ENCODE measurements at regions not wholly inside any gene's neighbourhood (a gene's known extent, or its start where the extent isn't known, plus 50 kb on each side); places are given as distances from the start of the nearest gene placed in this dataset.
A peak's percentile ranks its signal among the peaks of the same experiment; 100 is the strongest.
"Not testable (repeated sequence)": the region's sequence is repeated elsewhere in the genome, so short reads cannot be mapped to it uniquely, and the experiment has no call there.

GRCh38 chr6:74177506-74177905 is 481.5 kb downstream of the CD109 start:
- TF ChIP-seq POLR2A (IDR thresholded peaks at IDR 0.05), result no peak
- no peak for TF ChIP-seq POLR2AphosphoS5 (IDR thresholded peaks at IDR 0.05)
- WGBS, 2 donors, result 71 to 86% methylated on average over 4 of the region's 4 CpGs
- Histone ChIP-seq H3K36me3 (no peaks in the 10 kb centered on the region), H3K27me3 (no peaks in the 10 kb centered on the region), H3K4me3 (no peak overlapping the region), H3K27ac (no peak overlapping the region), H3K9me3 (no peaks in the 10 kb centered on the region), H3K4me1 (no peaks in the 10 kb centered on the region)
- ATAC-seq (ENCODE audit: low FRiP score in 2 of 2), result no peak
- no peak for DNase-seq

- H3K4me1 ChIP-seq; ATAC-seq (ENCODE audit: low FRiP score in 2 of 2): not testable (repeated sequence)
- WGBS, 2 donors, result 93 to 97% methylated on average over 2 of the region's 2 CpGs
Measured at GRCh38 chr6:74170550-74170949, 474.5 kb downstream of the CD109 start.

GRCh38 chr6:74170118-74170517 is 474.1 kb downstream of the CD109 start:
- WGBS, 2 donors, result 56 to 57% methylated on average over 2 of the region's 2 CpGs
- ATAC-seq (ENCODE audit: low FRiP score in 2 of 2), result peak in 1 of 2 donors; percentile 36
- Histone ChIP-seq H3K4me1 (no peaks in the 10 kb centered on the region), H3K27me3 (no peaks in the 10 kb centered on the region), H3K27ac (no peak overlapping the region), H3K36me3 (no peaks in the 10 kb centered on the region), H3K4me3 (no peak overlapping the region), H3K9me3 (no peaks in the 10 kb centered on the region)
- TF ChIP-seq POLR2A (IDR thresholded peaks at IDR 0.05), result no peak
- TF ChIP-seq POLR2AphosphoS5 (IDR thresholded peaks at IDR 0.05), result no peak
- no peak for TF ChIP-seq EP300 (IDR thresholded peaks at IDR 0.05)
- no peak for TF ChIP-seq CTCF (IDR thresholded peaks at IDR 0.05)
- DNase-seq, result no peak

More at GRCh38 chr6:74170550-74170949, 474.5 kb downstream of the CD109 start:
- DNase-seq, H3K27me3 ChIP-seq, H3K27ac ChIP-seq, H3K4me3 ChIP-seq, H3K36me3 ChIP-seq, H3K9me3 ChIP-seq: not testable (repeated sequence)

GRCh38 chr6:74167976-74168375 is 472.0 kb downstream of the CD109 start:
- Histone ChIP-seq H3K36me3 (no peaks in the 10 kb centered on the region), H3K27me3 (no peaks in the 10 kb centered on the region), H3K9me3 (no peaks in the 10 kb centered on the region), H3K27ac (no peak overlapping the region), H3K4me1 (no peaks in the 10 kb centered on the region), H3K4me3 (no peak overlapping the region)
- TF ChIP-seq POLR2AphosphoS5 (IDR thresholded peaks at IDR 0.05) (no peak), CTCF (IDR thresholded peaks at IDR 0.05) (no peak), POLR2A (IDR thresholded peaks at IDR 0.05) (no peak), EP300 (IDR thresholded peaks at IDR 0.05) (no peak)
- 56 to 80% methylated on average over 1 of the region's 1 CpG for WGBS, 2 donors
- no peak for ATAC-seq (ENCODE audit: low FRiP score in 2 of 2)
- DNase-seq, result no peak

GRCh38 chr6:74167511-74167910 is 471.5 kb downstream of the CD109 start:
- DNase-seq (no peak), ATAC-seq (ENCODE audit: low FRiP score in 2 of 2) (no peak)
- H3K27ac ChIP-seq, result no peak overlapping the region
- H3K27me3 ChIP-seq, result no peaks in the 10 kb centered on the region
- 52 to 56% methylated on average over 1 of the region's 1 CpG for WGBS, 2 donors
- no peaks in the 10 kb centered on the region for H3K9me3 ChIP-seq
- no peak overlapping the region for H3K4me3 ChIP-seq
- H3K4me1 ChIP-seq, result no peaks in the 10 kb centered on the region
- TF ChIP-seq POLR2AphosphoS5 (IDR thresholded peaks at IDR 0.05) (no peak), EP300 (IDR thresholded peaks at IDR 0.05) (no peak), POLR2A (IDR thresholded peaks at IDR 0.05) (no peak), CTCF (IDR thresholded peaks at IDR 0.05) (no peak)
- H3K36me3 ChIP-seq, result no peaks in the 10 kb centered on the region

- 41 to 54% methylated on average over 2 of the region's 2 CpGs for WGBS, 2 donors
Measured at GRCh38 chr6:74166849-74167248, 470.8 kb downstream of the CD109 start.

More at GRCh38 chr6:74166849-74167248, 470.8 kb downstream of the CD109 start:
- no peak for TF ChIP-seq POLR2AphosphoS5 (IDR thresholded peaks at IDR 0.05)
- no peak for TF ChIP-seq POLR2A (IDR thresholded peaks at IDR 0.05)
- no peak for TF ChIP-seq EP300 (IDR thresholded peaks at IDR 0.05)
- TF ChIP-seq CTCF (IDR thresholded peaks at IDR 0.05), result no peak
- Histone ChIP-seq H3K27ac (no peak overlapping the region), H3K4me3 (no peak overlapping the region), H3K27me3 (no peaks in the 10 kb centered on the region), H3K9me3 (no peaks in the 10 kb centered on the region), H3K4me1 (no peaks in the 10 kb centered on the region), H3K36me3 (no peaks in the 10 kb centered on the region)
- no peak for DNase-seq
- no peak for ATAC-seq (ENCODE audit: low FRiP score in 2 of 2)

Measured in upper lobe of left lung (tissue), 6 donors.